CD4-positive, alpha-beta T cell treated with Interleukin-15 for 4 hours (primary cell): ENCODE measurements at regions not wholly inside any gene's neighbourhood (a gene's known extent, or its start where the extent isn't known, plus 50 kb on each side); places are given as distances from the start of the nearest gene placed in this dataset.

Experiments used
- DNase-seq: peaks from one replicate; pipeline ENCODE4 v3.0.0-alpha.2; 2020; ENCODE audit warnings: low spot score

DNA sequence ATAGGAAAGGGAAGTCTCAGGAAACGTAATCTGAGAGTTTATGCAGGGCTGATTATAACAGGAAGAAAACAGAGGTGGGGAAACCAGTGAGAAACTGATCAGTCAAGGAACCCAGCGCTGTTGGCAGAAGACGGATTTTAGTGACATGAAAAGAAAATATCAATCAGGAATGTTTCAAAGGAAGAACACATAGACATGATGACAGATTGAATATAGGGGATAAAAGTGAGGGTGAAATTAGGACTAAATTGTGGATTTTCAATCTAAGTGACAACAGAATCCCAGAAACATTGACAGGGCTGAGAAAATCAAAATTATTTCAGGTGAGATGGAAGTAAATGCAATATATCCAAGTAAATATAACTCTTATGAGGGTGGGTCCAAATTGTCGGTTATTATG, 199.8 kb upstream of the CCDC150 start:
- no peak for DNase-seq

DNA sequence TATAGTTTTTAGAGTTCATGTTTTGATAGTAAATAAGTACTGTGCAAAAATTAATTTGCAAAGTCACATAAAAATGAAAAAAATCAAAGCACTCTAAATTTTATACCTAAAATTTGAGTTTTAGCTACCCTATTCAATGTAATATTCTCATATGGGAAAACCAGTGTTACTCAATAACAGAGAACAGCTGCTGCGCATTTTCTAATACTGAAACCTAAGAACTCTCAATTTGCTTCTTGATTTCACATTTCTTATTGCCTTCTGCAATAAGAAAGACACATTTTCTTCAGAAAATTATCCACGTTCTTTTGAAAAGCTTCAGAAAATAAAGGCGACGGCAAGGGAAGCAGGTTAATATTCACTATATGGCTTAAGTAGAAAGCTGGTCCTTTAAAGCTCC, 199.1 kb upstream of the CCDC150 start:
- no peak for DNase-seq

DNA sequence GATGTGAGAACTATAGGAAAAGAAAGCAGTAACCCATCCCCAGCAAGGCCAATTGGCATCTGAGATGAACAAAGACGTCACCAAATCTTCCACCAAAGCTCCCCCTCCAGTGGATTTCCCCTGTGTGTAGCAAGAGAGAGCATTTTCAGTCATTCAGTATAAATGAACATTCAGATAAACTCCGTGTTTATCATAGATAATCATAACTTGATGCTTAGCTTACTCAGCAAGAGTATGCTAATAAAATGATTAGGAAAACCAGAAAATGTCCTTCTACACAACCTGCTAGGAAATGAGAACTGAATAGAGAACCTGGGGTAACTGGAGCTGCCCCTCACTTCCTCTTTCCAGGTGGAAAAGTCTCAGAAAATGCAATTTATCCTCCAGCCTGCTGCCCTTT, 198.0 kb upstream of the CCDC150 start:
- DNase-seq, result no peak

DNA sequence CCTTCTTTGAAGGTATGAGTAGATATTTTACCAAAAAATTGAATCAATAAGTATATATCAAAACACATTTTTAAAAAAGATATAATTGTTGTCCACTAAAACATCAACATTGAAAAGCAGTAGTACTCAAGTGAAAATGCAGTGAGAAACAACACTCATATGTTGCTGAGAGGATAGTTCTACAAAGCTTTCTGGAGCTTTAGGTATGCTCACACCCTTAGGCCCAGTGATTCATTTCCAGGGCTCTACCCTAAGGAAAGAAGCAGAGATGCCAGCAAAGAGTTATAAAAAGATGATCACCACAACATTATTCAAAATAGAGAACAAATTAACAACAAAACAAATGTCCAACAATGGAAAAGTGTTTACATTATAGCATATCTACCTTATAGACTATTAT, 197.3 kb upstream of the CCDC150 start:
- DNase-seq, result no peak

DNA sequence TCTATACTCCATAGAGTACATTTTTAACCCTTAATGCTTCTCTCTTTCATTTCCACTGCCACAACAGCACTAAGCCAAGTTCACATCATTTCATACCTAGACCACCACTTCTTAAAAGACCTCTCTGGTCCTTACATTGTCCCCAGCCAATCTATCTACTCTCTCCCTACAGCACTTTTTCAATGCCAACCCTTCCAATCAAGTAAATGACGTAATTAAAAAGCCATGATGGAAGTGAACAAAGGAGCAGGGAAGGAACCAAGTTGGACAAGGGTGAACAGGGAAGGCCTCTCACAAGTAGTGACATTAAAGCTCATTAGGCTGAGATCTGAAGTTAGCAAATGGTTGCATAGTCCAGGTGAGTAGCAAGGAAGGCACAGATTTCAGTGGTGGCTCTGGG, 195.1 kb upstream of the CCDC150 start:
- DNase-seq, result no peak

DNA sequence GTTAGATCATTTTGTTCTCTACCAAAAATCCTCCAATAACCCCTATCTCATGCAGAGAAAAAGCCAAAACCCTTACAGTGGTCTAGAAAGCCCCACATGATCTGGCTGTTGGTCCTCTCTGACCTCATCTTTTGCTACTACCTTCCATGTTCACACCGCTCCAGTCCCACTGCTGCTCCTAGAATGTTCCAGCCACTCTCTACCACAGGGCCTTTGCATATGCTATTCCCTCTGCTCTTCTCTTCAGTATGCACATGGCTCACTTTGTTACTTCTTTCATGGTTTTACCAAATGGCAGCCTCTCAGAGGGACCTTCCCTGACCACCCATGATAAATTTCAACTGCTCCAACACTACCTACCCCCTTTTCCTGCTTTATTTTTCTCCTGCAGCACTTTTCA, 193.5 kb upstream of the CCDC150 start:
- no peak for DNase-seq

DNA sequence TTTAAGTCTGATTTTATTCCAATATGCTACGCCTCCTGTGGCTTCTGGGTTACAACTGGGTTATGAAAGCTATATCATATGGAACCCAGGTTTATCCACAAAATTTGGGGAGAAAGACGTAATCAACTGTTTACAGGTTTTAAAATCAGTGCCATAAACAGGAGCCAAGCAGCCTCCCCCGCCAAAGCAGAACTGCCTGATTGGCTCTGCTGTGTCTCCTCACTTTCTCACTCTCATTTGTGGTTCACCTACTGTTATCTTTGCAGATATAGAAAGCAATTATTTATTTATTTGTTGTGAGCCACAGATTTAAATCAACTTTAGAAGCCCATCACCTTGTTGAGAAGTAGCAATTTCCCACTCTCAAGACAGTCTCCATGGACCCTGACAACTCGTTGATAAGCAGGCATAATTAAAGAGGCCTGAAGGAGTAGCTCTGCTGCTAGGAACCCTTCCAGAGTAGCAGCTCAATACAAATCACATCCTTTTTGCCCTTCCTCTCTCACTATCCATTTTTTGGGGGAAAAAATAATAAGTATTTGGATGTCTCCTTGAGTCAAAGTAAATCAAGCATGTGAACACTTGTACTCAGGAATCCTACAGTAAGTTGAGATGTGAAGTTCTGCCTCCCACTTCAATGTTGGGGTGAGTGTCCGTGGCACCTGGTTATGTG, 191.0 kb upstream of the CCDC150 start:
- DNase-seq, result no peak

DNA sequence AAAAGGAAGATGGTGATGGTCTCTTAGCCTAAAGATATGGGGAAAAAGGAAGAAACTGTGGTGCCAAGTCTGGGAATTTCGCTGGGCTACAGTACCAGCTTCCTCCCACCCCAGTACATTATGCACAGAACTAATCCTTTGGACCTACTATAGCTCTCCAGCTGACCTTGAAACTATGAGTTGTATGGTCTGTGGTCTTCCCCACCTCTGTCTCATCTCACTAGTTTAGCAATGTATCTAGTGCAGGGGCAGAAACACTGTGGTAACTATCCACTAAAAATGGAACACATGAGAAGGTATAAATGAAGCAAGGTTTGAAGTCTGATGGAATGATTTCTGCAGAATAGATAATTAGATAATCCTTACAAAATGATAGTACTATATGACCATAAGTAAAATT, 190.4 kb upstream of the CCDC150 start:
- DNase-seq, result no peak

DNA sequence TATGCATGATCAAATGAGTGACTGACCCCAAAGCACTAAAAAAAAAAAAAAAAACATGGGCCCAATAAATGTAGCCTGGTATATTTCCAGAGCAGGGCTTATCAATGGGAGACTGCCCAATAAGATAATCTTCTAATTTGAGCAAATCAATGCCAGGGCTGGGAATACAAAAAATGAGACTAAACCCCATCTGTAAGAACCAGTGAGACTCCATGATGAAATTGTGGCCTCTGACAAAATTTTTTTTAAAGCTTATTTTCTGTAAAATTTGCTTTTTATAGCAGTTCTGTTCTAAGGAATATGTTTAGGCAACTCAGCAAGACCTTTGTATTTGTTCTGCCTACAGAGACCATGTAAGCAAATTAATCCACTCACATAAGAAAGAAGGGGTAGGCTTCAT, 186.8 kb upstream of the CCDC150 start:
- no peak for DNase-seq

DNA sequence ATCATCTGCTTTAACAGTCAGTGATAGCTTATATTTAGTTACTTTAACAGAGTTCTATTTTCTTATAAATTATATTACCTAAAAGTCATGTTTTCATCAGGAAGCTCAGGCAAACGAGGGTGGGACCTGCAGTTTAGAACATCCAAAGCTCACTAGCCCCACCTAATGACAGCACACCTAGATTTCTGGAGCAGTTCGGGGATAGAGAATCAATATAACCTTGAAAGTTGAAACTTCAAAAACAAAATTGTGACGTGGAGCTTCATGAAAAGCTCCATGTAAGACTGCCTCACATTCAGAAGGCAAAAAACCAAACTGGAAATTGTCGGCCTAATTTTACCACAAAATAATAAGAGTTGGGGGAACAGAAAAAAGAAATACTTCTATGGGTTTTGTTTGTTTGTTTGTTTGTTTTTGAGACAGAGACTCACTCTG, 185.9 kb upstream of the CCDC150 start:
- DNase-seq, result peak; percentile 24

DNA sequence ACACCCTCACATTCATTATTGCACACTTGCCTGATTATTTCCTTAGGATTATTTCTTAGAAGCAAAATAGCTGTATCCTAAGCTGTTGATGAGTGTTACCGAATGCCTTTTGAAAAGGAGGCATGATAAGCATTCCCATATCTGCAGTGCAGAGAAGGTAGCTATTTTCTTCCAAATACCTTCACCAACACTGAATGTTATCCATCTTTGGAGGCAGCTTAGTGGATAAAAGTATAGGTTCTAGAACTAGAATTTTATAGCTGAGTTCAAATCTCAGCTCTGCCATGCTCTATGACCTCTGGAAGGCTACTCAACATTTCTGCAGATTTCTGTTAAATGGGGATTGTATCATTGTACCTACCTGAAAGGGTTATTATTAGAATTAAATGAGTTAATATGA, 185.0 kb upstream of the CCDC150 start:
- DNase-seq, result no peak

DNA sequence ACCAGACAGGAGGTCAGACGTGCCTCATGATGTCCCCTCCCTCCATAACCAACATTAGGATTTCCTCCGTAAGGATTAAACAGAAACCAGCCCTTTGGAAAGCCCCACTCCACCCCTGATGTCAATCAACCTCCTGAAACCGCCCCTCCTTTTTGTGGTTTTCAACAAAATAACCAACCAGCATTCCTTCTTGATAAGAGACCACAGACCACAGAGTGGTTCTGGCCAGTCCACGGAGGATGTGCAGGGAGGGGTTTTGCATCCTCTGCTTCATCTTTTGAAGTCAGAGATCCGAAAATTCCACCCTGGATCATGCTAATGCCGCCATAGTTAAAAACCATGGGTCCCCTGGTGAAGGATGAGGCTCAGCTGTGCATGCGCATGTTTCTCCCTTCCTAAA, 180.0 kb upstream of the CCDC150 start:
- no peak for DNase-seq

DNA sequence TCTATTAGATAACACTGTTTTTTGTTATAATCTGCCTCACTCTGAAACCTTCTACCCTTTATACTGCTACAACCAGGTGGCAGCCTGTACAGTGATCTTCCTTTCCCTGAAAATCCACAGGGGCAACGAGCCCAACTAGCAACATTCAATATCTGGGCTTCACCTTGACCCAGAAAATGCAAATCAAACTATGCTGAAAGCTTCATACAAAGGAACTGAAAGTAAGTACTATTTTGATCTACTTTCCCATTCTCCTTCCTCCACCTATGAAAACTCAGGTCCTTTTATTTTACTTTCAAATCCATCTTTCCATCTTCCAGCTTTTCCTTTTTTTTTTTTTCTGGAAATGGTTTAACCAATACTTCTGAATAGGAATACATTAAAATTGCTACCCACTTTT, 175.8 kb upstream of the CCDC150 start:
- DNase-seq, result no peak

DNA sequence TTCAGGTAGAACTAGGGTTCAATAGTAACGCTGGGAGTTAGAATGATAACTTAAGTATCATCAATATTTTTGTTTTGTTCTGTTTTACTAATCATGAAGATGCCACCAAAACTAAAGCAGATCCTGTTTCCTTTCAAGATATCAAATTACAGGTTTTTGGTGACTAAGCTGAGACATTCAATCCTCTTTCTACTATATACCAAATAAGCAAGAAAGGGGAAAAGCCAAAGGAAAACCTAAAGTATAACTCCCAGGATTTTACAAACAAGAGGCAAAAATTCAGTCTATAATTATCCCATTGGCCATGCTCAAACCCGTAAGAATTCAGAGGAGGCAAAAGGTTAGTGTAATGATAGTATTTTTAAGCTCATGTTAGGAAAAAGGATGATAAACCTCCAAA, 175.2 kb upstream of the CCDC150 start:
- no peak for DNase-seq

DNA sequence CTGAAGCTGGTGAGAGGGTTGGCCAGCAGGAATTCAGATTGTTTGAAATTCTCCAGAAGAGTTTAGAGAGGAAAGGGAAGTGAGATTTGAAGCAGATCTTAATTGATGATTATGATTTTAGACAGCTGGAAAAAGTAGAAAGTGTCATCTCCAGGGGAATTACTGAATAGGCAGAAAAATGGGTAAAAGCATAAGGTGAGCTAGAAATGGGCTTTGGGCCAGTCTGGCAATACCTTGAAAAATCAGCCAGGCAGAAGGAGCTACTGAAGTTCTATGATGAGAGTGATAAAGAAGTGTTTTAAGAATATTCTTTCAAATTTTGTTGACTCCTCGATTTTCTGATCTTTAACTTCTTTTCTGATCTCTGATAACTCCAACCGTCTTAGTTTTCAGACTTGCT, 172.9 kb upstream of the CCDC150 start:
- no peak for DNase-seq

DNA sequence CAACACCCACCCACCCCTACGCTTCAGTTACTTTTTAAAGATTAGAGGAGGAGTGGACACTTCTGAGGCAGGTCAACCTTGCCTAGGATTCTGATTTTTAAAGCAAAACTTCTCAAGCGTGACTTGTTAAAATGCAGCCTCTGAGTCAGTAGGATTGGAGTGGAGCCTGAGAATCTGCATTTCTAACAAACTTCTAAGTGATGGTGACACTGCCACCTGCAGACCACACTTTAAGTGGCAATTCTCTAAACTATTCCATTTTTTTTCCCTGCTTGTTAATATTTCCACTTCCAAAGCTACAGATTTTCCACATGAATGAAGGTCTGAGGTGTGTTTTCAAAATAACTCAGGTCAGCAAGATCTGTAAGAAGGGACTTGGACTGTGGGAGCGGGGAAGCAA, 171.1 kb upstream of the CCDC150 start:
- no peak for DNase-seq

DNA sequence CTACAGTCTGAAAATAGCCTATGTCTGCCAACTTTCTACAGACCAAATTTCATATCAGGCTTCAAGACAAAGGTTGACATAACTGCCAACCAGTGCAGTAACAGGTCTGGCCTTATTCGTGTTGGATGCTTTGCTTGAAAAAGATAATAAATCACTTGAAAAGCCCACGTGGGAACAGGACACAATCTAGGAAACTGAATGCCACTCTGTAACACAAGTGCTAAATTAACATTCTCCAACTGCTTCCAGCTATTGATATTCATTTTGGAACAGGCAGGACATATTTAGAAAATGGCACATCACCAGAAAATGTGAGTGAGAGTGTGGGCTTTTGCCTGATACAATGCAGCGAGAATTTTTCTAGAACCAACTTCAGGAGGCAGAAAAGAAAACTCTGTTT, 165.9 kb upstream of the CCDC150 start:
- DNase-seq, result no peak

DNA sequence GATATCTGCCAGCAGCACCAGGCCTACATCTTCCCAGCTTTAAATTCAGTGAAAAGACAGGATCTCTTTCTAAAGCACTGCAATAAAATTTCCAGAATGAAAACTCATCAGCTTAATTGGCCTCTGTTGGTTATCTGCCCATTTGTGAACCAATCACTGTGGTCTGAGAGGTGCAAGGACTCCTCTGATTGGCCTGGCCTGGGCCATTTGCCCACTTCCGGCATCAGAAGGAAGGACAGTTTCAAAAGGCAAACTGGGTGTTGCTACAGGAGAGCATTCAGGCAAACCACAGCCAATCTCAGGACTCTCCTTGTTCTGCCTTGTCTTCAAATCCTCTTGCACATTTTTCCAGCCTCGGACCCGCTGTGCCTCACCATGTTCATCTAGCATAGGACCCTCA, 163.9 kb upstream of the CCDC150 start:
- no peak for DNase-seq

DNA sequence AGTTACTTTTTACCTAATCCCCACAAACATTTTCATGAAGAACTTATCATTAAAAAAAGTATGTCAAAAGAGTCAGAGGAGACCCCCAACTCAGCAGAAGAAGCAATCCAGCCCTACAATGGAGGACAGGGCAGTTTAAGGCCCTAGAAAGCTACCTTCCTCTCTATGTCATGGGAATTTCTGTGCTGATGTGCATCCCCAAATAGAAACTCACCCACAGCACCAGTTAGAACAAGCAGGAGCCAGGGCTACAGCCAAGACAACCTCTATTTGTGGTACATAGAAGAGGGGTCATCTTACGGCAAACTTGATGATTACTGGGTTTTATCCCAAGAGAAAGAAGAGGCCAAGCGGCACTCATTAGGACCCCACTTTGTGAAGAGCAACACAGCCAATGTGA, 160.9 kb upstream of the CCDC150 start:
- no peak for DNase-seq

DNA sequence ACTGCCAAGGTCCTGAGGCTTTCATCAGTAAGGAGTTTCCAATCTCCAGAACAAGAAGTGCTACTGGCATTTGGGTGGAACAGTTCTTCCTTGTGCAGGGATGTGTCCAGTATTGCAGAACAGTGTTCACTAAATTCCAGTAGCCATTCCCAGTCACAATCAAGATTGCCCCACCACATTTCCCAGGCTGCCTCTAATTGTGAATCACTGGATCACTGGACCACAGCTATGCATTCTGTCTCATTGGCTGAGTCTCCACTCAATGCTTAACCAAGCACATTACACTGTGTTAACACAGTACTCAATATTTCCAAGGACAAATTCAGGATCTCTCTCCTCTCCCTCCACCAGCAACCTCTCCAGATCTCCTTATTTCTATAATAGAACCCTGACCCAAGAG, 160.2 kb upstream of the CCDC150 start:
- DNase-seq, result no peak

DNA sequence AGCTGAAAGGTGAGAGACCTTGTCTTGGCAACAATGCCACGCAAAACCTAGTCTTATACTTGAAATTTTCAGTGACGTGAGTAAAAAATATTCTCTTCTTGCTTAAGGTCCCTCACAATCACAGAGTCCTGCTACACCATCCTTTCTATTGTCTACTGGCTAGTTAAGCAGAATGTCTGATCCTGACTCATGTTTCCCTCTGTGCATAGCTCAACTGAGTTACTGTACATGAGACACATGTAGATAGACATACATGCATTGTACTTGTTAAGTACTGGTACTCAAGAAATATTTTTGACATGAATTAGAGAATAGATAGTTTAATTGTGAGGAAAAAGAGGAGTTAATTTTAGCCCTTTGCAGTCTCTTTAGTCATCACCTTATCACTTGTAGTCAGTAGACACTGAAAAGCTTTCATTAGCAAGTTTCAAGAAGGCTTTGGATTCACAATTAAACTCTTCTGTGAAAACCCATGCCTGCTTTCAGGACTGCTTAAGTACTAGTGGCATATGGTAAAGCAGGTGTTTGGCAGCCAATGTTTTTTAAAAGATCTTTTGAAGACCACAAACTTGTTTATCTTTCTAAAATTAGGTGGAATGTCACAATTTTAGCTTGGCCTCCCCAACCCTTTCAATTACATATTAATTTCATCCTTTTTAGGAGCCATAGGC, 158.7 kb upstream of the CCDC150 start:
- no peak for DNase-seq

DNA sequence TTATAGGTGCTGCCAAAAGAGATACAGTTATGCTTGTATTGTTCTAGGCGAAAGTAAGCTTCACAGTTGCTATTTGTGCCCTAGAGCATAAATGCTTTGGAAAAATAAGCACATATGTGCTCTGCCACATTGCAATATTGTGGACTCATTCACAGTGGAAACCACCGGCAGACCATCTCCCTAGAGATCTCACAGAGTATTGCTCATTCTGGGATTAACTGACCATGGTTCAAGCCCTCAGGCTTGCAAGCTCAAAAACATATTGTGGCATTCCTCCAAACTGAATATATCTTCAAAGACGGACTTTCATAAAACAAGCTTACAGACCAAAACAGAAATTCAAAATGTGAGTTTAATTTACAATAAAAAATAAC, 158.2 kb upstream of the CCDC150 start:
- no peak for DNase-seq

DNA sequence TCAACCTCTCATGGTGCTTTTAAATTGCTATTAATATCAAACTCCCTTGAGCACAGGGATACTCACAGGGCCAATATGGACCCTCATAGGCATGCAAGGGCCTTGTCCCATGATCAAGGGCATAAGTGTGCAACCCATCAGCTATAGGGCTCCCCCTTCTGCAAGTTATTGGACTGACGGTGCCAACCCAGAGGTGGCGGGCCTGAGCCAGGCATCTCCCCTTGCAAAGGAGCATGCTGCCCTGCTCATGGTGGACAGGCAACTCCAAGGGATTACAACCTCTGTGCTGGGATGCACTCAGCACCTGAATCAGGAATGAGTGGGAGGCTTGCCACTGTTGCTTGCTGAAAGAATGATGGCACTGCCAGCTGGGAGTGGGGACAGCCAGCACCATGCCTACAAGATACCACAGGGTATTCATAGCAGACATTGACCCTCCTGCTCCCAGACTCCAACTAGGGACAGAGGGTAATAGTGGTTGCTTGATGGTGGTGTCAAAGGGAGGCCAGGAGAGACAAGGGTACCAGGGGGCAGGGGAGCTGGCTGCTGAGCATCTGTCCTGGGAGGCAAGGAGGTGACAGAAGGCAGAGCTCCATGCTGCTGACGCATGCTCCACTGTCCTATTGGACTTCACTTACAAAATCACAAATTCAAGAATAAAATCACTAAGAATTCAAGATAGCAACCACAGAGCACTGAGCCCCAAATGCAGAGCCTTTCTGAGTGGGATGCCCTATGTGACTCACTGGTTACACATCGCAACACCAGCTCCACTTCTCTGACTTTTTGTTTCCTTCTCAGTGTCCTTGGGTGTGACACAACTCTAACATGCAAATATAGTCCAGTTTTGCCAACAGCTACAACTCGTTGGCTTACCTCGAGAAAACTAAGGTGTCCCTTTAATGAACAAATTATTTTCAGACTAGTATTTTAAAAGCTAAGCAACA, 157.1 kb upstream of the CCDC150 start:
- no peak for DNase-seq
